Hematopoietic multipotent progenitor cell treated with erythropoietin and hydrocortisone succinate and interleukin-3 and kit ligand, for 15 days (in vitro differentiated cells): ENCODE measurements at regions not wholly inside any gene's neighbourhood (a gene's known extent, or its start where the extent isn't known, plus 50 kb on each side); places are given as distances from the start of the nearest gene placed in this dataset.
"Not testable (repeated sequence)": the region's sequence is repeated elsewhere in the genome, so short reads cannot be mapped to it uniquely, and the experiment has no call there.

Source experiments
- DNase-seq: peaks from one replicate; pipeline ENCODE4 v3.0.0-alpha.2; 2015; ENCODE audit warnings: low spot score

DNA sequence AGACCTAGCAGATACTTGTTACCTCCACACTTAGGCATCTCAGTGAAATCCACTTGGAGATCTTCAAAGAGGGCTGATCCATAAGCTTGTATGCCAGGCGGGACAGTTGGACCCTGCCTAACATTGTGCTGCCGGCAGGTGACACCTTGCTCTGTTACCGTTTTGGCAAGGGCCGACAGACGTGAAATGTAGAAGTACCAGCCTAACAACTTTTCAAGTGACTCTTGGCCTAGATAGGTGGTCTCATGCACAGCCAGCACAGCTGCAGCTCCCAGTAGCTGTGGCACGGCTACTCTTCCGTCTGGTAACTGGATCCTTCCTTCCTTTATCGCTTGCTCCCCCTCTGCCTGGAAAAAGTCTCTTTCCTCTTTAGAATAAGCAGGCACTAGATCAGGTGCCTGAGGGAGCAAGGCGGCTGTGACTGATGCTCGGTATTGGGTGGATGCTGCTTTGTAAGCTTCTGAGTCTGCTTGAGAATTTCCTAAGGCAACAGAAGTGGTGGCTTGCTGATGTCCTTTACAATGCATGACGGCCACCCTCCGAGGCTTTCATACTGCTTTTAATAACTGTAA is 713.5 kb downstream of the AMY1C start:
- no peak for DNase-seq

DNA sequence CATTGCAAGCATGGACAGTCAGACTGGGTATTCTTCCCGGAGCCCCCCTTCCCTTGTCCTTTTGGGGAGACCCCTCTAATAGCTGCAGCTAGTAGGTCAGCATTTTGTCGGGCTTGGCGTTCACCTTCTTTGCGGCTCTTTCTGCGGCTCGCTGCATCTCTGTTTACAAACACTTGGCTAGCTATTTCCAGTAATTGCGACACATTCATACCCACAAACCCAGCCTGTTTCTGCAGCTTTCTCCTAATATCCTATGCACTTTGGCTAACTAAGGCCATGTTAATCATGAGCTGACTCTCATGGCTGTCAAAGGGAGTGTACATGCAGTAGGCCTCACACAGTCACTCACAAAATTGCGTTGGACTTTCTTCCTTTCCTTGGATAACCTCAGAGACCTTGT is 716.4 kb downstream of the AMY1C start:
- DNase-seq: no peak

DNA sequence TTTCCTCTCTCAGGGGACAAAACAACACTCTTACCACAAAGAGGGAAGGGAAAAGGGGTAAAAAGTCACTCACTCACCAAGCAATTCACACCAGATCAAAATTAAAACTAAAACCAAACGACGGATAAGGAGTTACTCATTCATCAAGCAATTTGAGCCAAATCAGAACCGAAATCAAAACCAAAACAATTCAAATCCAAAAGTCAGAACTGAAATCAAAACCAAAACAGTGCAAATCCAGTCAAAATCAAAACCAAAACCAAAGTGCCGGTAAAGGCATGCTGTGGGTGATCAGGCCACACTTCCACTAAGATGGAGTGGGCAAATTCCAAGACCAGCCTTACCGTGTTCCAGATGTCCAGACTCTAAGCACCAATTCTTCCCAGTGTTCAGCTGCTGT is 717.9 kb downstream of the AMY1C start:
- no peak for DNase-seq

DNA sequence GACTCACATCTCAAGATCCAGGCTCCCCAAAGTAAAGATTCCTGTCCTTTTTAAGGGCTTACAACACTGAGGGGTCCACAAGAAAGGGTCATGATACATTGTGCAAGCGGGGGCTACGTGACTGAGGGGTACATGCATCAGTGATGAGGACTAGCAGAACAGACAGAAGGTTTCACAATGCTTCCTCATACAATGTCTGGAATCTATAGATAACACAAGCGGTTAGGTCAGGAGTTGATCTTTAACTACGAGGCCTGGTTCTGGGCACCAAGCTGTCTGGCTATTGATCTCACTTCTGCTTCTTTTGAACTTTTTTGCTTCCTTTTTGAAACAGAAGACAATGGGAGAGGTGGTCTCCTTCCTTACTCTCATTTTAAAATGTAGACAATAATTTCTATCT is 718.6 kb downstream of the AMY1C start:
- DNase-seq: no peak

DNA sequence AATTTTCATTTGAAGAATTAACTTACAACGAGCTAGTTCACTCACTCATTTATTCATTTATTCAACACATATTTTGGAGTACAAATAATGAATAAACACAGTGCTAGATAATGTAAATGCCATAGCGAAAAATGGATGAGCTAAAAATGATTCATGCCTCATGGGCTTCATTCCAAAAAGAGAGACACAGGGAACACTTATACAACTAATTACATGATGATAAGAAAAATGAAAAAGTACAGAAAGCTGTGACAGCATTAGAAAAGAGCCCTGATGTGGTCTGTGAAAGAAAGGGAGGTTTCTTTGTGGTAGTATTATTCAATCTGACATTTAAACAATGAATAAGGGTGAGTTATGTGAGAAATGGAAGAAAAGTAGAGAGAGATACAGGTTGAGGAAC is 726.4 kb downstream of the AMY1C start:
- DNase-seq: no peak

DNA sequence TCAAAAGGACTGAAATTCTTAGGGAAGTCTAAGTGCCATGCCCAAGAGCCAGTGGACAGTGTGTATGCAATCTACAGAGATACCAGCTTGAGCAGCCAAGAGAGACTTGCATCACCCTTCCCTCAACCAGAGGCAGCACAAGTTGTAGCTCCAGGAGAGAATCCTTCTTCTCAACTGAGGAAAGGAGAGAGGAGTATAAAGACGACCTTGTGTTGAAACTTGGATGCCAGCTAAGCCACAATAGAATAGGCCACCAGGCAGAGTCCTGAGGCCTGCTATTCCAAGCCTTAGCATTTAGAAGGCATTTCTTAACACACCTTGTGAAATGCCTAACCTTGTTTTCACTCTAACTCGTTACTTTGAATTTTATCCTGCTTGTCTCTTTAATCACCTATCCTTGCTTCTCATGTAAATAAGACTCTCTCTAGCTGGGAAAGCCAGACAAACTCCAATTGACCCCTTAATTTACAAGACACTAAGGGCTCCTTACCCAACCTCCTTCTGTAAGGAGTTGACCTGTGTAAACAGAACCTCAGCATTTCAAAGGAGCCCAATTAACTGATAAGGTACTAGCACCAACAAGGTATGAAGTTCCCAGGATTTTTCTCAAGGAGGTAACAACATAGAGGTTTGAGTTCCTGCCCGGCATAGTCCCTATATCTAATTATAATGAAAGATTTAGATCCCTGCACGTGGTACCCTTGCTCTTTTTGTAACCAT is 738.8 kb downstream of the AMY1C start:
- DNase-seq: no peak

DNA sequence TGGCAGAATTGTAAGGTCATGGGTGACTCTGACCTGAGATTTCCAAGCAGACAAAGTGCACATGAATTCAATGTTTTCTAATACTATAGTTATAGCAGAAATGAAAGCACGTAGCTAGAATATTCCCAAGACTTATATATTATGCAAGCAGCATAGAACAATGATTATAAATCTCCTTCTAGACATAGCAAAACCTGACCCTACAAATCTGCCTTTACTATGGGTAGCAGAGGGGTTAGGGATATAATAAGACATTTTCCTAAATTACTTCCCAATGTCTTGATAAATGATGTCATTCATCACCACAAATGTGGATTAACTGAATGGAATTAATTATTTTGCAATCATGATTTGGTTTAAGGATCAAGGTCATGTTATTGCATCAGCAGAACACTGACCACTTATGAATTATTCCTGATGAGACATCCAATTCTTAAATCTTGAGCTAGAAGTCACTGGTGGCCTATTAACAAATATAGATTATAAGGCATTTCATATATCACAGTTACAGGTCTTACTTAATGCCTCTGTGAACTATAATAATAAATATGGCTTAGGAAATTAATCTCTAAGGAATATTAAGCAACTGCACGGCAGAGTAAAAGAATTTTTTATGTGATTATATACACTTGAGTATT is 776.6 kb downstream of the AMY1C start:
- DNase-seq: no peak

DNA sequence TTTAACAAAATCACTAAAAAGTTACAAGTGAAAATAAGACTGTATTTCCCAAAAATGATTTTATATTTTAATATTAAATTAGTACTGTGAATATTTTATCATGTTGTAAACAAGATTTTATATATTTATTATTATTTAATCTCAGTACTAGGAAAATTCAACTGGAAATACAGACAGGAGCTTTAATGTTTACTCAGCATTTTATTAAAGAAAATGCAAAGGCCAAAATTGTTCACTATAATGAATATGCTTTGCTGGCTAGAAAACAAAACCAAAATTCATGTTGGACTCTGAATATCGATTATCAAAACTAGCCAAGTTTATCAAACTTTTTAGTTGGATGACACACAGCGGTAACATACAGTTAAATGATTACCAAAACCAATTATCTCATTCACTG is 782.3 kb downstream of the AMY1C start:
- no peak for DNase-seq

DNA sequence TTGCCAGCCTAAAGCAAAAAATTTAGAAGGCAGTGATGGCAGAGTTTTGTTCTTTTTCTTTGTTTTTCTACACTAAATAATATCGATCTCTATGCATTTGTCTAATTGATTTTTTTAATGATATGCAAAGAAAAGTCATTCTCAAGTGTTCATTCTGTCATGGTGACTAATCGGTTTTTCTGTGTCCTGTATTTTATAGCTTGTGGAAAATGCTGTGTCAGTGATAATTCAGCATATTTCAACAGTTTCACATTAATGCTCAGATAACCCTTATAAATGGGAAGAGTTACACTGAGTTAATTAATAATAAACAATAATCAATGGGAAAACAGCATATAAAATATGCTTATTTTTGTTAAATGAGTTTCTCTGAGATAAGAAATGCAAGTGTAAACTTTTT is 824.9 kb downstream of the AMY1C start:
- no peak for DNase-seq

DNA sequence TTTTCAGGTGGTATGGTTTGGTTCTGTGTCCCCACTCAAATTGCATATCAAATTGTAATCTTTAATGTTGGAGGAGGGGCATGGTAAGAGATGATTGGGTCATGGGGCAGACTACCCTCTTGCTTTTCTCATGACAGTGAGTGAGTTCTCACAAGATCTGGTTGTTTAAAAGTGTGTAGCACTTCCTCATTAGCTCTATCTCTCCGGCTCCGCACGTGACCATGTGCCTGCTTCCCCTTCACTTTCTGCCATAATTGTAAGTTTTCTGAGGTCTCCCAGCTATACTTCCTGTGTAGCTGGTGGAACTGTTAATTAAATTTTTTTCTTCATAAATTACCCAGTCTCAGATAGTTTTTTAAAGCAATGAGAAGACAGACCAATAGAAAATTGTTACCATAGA is 843.2 kb downstream of the AMY1C start:
- no peak for DNase-seq

DNA sequence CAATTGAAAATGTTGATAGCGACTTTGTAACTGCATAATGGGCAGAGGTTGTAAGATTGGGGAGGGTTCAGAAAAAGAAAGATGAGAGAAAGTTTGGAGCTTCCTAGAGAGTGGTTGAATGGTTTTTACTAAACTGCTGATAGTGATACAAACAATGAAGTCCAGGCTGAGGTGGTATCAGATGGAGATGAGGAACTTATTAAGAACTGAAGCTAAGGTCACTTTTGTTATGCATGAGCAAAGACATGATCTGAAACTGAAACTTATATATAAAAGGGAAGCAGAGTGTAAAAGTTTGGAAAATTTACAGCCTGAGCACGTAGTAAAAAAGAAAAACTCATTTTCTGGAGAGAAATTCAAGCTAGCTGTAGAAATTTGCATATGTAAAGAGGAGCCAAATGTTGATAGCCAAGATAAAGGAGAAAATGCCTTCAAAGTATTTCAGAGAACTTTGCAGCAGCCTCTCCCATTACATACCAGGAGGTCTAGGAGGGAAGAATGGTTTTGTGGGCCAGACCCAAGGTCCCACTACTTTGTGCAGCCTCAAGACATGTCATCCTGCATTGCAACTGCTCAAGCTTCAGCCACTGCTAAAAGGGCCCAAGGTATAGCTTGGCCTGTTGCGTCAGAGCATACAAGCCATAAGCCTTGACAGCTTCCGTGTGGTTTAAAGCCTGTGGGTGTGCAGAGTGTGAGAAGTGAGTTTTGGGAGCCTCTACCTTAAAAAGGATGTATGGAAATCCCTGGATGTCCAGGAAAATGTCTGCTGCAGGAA is 843.9 kb downstream of the AMY1C start:
- DNase-seq: no peak

DNA sequence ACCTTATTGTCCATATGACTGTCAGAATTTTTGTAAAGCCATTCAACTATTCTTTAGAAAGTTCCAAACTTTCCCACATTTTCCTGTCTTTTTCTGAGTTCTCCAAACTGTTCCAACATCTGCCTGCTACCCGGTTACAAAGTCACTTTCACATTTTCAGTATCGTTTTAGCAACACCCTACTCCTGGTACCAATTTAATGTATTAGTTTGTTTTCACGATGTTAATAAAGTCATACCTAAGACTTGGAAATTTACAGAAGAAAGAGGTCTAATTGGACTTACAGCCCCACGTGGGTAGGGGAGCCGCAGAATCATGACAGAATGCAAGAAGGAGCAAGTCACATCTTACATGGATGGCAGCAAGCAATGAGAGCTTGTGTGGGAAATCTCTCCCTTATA is 867.8 kb downstream of the AMY1C start:
- no peak for DNase-seq

DNA sequence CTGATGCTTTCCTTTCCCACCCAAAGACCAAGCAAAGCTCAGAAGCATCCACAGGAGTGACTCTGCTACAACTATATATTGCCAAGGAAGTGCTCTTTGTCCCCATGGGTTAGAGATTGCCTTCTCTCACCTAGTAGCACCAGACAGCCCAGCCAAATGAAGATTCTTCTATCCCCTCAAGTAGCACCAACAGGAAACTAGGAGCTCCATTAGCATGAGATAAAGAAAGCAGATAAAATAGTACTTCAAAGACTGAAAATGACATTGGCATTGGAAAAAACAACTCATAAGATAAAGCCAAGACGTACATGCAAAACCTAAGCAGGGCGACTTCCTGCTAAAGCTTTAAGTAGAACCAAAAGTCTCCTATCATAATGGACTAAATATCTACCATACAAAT is 871.5 kb downstream of the AMY1C start:
- no peak for DNase-seq

DNA sequence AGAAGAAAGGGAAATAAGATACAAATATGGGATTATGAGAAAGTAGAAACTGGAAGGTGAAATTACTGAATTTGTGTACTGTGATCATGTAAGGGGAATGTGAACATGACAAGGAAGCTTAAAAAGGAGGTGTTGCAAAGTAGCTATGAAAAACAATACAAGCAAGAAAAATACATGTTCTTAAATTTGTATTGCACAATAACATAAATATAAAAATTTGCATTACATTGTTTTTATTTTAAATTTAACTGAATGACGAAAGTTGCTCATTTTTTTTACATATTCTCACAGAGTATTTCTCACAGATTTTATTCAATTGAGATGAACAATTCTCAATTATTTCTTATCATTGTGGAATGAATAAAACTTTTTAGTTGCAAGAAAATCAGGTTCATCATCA is 874.8 kb downstream of the AMY1C start:
- no peak for DNase-seq

DNA sequence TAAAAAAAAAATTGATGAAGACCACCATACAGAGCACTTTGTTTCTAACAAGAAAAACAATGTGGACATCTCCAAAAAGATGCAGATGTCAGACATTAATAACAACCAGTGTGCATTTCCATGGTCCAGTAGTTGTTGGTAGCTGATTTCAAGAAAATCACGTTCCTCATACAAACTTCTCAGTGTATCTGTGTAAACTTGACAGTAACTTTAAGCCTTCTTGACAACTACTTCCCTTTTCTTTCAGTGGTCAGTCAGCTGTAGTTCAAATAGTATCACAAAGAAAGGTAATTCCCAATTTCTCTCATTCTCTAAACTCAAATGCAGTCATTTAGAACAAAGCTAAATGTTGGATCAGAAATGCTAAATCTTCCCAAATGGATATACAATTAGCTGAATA is 879.9 kb downstream of the AMY1C start:
- DNase-seq: no peak

DNA sequence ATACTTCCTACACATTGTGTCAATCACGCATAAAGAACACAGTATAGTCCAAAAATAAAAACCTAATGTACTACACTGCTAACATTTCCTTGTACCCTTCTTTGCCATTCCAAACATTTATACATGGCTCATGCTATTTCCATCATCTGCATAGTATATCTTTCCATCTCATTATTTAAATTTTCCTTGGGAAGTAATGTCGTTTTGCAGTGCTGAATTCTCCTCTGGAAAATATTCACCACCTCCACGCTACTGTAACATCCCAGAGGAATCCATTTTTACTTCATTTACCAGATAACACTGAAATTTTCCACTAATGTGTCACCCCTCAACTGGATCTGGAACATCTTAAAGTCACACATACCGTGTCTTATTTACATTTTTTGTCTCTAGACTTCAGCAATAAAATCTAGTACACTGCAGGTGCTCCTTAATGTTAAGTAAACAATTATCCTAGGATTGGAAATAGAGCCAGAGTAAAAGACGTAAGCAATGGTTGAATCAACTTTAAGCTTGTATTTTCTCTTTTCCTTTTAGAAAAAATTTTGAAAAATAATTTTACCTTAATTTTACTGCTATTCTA is 881.0 kb downstream of the AMY1C start:
- no peak for DNase-seq

DNA sequence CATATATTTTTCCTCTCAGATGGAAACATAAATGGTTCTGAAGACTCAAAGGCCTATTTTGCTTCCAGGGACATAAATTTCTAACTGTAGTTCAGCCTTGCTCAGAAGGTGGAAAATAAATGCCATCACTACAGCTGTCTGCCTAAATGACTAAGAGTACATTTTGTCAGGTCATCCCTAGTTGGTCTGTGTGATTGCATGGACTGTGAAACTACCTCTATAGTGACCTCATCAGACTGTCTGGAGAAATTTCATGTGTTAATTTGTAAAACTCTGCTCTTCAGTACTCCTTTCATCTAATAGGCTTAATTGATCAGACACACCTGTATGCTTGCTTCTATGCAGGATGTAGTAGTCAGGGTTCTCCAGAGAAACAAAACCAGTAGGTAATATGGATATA is 886.9 kb downstream of the AMY1C start:
- DNase-seq: no peak

DNA sequence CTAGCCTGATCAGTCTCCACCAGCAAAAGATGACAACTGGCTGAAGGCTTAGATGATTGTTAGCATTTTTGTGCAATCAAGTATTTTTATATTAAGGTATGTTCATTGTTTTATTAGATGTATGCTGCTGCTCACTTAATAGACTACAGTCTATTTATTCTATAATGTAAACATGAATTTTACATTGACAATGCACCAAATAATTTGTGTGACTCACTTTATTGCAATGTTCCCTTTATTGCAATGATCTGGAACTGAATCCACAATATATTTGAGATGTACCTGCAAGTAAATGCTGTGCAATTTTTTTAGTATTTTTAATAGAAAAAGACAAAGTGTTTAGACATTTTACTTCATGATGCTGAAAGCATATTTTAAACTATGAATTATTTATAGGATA is 896.5 kb downstream of the AMY1C start:
- no peak for DNase-seq

DNA sequence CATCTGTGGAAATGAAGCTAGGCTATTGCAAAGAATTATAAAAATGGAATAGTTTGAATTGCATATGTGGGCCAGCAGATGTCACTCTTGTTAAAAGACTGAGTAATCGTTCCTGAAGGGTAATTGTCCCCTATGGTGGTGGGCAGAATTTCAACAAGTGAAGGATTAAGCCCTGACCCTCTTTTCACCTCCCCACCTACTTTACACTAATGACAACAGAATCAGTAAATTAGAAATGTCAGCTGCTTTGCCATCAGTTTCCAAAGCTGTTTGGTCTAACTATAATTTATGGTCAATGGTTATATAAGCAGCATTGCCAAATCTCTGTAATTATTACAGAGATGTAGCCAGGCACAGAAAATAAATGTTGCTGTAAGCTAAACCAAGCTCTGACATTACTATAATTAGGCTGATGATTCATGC is 898.6 kb downstream of the AMY1C start:
- no peak for DNase-seq

DNA sequence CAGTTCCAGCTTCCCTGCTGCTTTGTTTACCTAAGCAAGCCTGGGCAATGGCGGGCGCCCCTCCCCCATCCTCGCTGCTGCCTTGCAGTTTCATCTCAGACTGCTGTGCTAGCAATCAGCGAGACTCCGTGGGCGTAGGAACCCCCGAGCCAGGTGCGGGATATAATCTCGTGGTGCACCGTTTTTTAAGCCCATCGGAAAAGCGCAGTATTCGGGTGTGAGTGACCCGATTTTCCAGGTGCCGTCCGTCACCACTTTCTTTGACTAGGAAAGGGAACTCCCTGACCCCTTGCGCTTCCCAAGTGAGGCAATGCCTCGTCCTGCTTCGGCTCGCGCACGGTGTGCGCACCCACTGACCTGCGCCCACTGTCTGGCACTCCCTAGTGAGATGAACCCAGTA is 914.7 kb downstream of the AMY1C start:
- not testable (repeated sequence) for DNase-seq

DNA sequence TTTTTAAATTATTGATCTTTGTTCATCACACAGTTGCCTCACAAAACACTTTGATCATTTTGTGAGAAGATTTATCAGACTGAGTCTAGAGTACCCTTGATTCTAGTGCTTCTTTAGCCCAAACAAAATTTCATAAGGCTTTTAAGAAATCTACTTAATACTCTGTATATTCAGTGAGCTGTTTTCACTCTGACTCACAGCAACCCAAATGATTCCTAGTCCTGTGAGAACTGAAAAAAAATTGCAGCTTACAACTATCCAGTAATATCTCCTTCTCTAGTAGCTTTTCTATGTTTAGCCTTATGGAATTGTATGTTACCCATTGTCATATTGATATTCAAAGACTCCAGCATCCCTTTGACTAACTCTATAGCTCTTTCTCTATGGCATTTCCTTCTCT is 915.6 kb downstream of the AMY1C start:
- no peak for DNase-seq

DNA sequence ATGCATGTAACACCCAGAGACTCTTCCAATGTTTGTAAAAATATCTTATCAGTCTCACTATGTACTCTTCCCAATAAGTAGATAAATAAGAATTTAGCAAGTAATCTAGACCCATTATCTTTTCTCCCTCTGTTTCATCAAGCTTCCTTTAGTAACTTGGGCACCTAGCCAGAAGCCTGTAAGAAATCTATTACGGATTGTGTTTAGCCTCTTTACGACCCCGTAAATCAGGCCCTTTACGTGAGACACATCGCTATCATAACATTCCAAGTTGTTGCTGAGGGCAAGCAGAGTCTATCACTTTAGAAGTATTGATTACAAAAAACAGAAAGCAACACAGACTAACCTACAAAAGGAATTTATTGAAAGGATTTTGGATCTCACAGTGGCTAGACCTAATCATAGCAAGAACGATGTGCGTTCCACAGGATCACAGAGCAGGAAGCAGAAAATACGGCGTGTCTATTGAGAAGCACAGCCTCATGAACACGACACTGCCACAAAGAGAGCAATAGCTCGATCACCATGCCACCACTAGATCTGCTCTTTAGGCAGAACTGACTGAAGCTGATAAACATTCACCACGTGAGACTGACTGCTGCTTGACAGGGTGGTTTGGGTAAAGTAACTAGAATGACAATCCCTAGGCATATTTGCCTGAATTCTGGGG is 922.1 kb downstream of the AMY1C start:
- no peak for DNase-seq
